IMR-90 (cell line): ENCODE measurements at regions not wholly inside any gene's neighbourhood (a gene's known extent, or its start where the extent isn't known, plus 50 kb on each side); places are given as distances from the start of the nearest gene placed in this dataset.

Experiments
- ATAC-seq: fragments of 200-7000 bp; cut with Tn5 transposase; 2 replicates; pipeline ENCODE4 v1.9.1; 2020; ENCODE audit warnings: low read depth, mild to moderate bottlenecking, moderate library complexity
- BruUV-seq: library from RNA; stranded (reverse); fragments of 400-500 nt; replicated peaks from 2 replicates; lab custom pipeline; 2021; lab: Mats Ljungman, UMichigan
- CTCF ChIA-PET: fragments of 300-600 bp; formaldehyde crosslinking; extraction: SDS; loops from one replicate; lab custom pipeline; 2021; ENCODE audit warnings: antibody characterized with exemption; lab: Yijun Ruan, JAX
- POLR2A ChIA-PET: fragments of 300-600 bp; sonication (Branson Sonifier 250); formaldehyde crosslinking; loops from one replicate; lab custom pipeline; 2022; ENCODE audit warnings: antibody characterized with exemption; ENCODE audit not compliant: unreplicated experiment; lab: Charles Lee
- DNase-seq: peaks from one replicate; pipeline ENCODE4 v3.0.0; 2013
- H2AFZ ChIP-seq: replicated peaks from 2 replicates; pipeline ENCODE3; 2013; ENCODE audit warnings: low read length, mild to moderate bottlenecking; ENCODE audit not compliant: poor library complexity
- H2AK5ac ChIP-seq: 2 replicates; pipeline ENCODE4 v1.6.1; 2013; ENCODE audit warnings: low read depth, low read length, inconsistent platforms
- H2AK9ac ChIP-seq: replicated peaks from 2 replicates; pipeline ENCODE3; 2013; ENCODE audit warnings: mild to moderate bottlenecking, low read depth, low read length, moderate library complexity; ENCODE audit not compliant: poor library complexity
- H2BK120ac ChIP-seq: 2 replicates; pipeline ENCODE4 v1.6.1; 2013; ENCODE audit warnings: low read depth, low read length, inconsistent platforms
- H2BK15ac ChIP-seq: 3 replicates; pipeline ENCODE4 v1.6.1; 2013; ENCODE audit warnings: low read depth, low read length, inconsistent platforms
- H2BK20ac ChIP-seq: 2 replicates; pipeline ENCODE4 v1.6.1; 2013; ENCODE audit warnings: low read depth, mild to moderate bottlenecking, inconsistent platforms, low read length, moderate library complexity
- H2BK5ac ChIP-seq: 2 replicates; pipeline ENCODE4 v1.6.1; 2013; ENCODE audit warnings: mild to moderate bottlenecking, low read depth, low read length, inconsistent platforms; ENCODE audit not compliant: poor library complexity, severe bottlenecking
- H3K14ac ChIP-seq: replicated peaks from 2 replicates; pipeline ENCODE4 v1.6.1; 2013; ENCODE audit warnings: low read depth, low read length, inconsistent platforms
- H3K18ac ChIP-seq: 2 replicates; pipeline ENCODE4 v1.6.1; 2013; ENCODE audit warnings: low read depth, low read length, control low read depth
- H3K23ac ChIP-seq: 2 replicates; pipeline ENCODE4 v1.6.1; 2013; ENCODE audit warnings: low read depth, low read length, inconsistent platforms
- H3K27ac ChIP-seq: 2 replicates; pipeline ENCODE4 v1.5.1; 2013; ENCODE audit warnings: mild to moderate bottlenecking, control low read depth, low read length; ENCODE audit not compliant: insufficient read depth
- H3K27me3 ChIP-seq: 2 replicates; pipeline ENCODE4 v1.6.1; 2013; ENCODE audit warnings: low read length; ENCODE audit not compliant: control insufficient read depth, insufficient read depth
- H3K36me3 ChIP-seq: 2 replicates; pipeline ENCODE4 v1.6.1; 2013; ENCODE audit warnings: low read length, mixed read lengths; ENCODE audit not compliant: control insufficient read depth, insufficient read depth
- H3K4ac ChIP-seq: 2 replicates; pipeline ENCODE4 v1.6.1; 2013; ENCODE audit warnings: low read depth, low read length, inconsistent platforms
- H3K4me1 ChIP-seq: 2 replicates; pipeline ENCODE4 v1.6.1; 2013; ENCODE audit warnings: low read length, mixed read lengths; ENCODE audit not compliant: control insufficient read depth, insufficient read depth
- H3K4me2 ChIP-seq: 2 replicates; pipeline ENCODE4 v1.6.1; 2013; ENCODE audit warnings: low read depth, mild to moderate bottlenecking, control low read depth, low read length, moderate library complexity
- H3K4me3 ChIP-seq: 2 replicates; pipeline ENCODE4 v1.5.1; 2013; ENCODE audit warnings: low read depth, mild to moderate bottlenecking, control low read depth, low read length, moderate library complexity; ENCODE audit not compliant: insufficient read depth
- H3K56ac ChIP-seq: 2 replicates; pipeline ENCODE4 v1.6.1; 2013; ENCODE audit warnings: low read length, inconsistent platforms; ENCODE audit not compliant: insufficient read depth; ENCODE audit errors: extremely low read depth
- H3K79me1 ChIP-seq, 2 experiments: 2 replicates each; pipeline ENCODE4 v1.6.1; 2013; ENCODE audit warnings: low read length in 2 of 2, inconsistent platforms in 1 of 2, low read depth in 1 of 2
- H3K9ac ChIP-seq: 2 replicates; pipeline ENCODE4 v1.6.1; 2013; ENCODE audit warnings: low read depth, low read length, control low read depth
- H3K9me1 ChIP-seq: 2 replicates; pipeline ENCODE4 v1.6.1; 2013; ENCODE audit warnings: low read length, inconsistent platforms; ENCODE audit not compliant: insufficient read depth
- H3K9me3 ChIP-seq: 2 replicates; pipeline ENCODE4 v1.6.1; 2013; ENCODE audit warnings: low read length; ENCODE audit not compliant: control insufficient read depth, insufficient read depth
- H4K20me1 ChIP-seq: 2 replicates; pipeline ENCODE4 v1.6.1; 2013; ENCODE audit warnings: low read length, inconsistent platforms; ENCODE audit not compliant: insufficient read depth
- H4K5ac ChIP-seq: 2 replicates; pipeline ENCODE4 v1.6.1; 2013; ENCODE audit warnings: mild to moderate bottlenecking, low read depth, low read length, control low read depth
- H4K8ac ChIP-seq, 2 experiments: 2 replicates each; pipeline ENCODE4 v1.6.1; 2013; ENCODE audit warnings: low read depth in 2 of 2, low read length in 2 of 2, control low read depth in 1 of 2, inconsistent platforms in 1 of 2
- H4K91ac ChIP-seq: 2 replicates; pipeline ENCODE4 v1.6.1; 2013; ENCODE audit warnings: low read depth, low read length, inconsistent platforms; ENCODE audit not compliant: insufficient read depth
- BHLHE40 ChIP-seq: fragments of 150-350 bp; IDR thresholded peaks from 2 replicates; pipeline ENCODE4 v1.6.1; 2016; ENCODE audit warnings: mild to moderate bottlenecking, low read depth, low read length
- CEBPB ChIP-seq: IDR thresholded peaks from 2 replicates; pipeline ENCODE4 v1.6.1; 2012; ENCODE audit warnings: low read depth, low read length, improper control_type of control experiment
- CHD1 ChIP-seq: IDR thresholded peaks from 2 replicates; pipeline ENCODE4 v1.6.1; 2012; ENCODE audit warnings: low read depth, low read length, improper control_type of control experiment
- FOS ChIP-seq: fragments of 150-350 bp; IDR thresholded peaks from 2 replicates; pipeline ENCODE4 v1.6.1; 2016; ENCODE audit warnings: low read depth, low read length
- MAFK ChIP-seq: IDR thresholded peaks from 2 replicates; pipeline ENCODE4 v1.6.1; 2012; ENCODE audit warnings: low read depth, low read length, improper control_type of control experiment
- MAZ ChIP-seq: IDR thresholded peaks from 2 replicates; pipeline ENCODE4 v1.6.1; 2012; ENCODE audit warnings: low read depth, mild to moderate bottlenecking, low read length, improper control_type of control experiment, moderate library complexity, borderline replicate concordance
- RAD21 ChIP-seq: IDR thresholded peaks from 2 replicates; pipeline ENCODE4 v1.6.1; 2012; ENCODE audit warnings: low read length, improper control_type of control experiment
- RCOR1 ChIP-seq: IDR thresholded peaks from 2 replicates; pipeline ENCODE4 v1.6.1; 2012; ENCODE audit warnings: mild to moderate bottlenecking, low read length, improper control_type of control experiment; ENCODE audit not compliant: insufficient replicate concordance
- RFX5 ChIP-seq: IDR thresholded peaks from 2 replicates; pipeline ENCODE4 v1.8.0; 2012; ENCODE audit warnings: low read depth, mild to moderate bottlenecking, low read length, moderate library complexity
- SMC3 ChIP-seq: fragments of 150-350 bp; IDR thresholded peaks from 2 replicates; pipeline ENCODE4 v1.6.1; 2016; ENCODE audit warnings: low read depth, mild to moderate bottlenecking, antibody characterized with exemption, low read length, moderate library complexity
- WGBS, 2 experiments: methylation state at CpG; one replicate each; pipeline versions ENCODE4 v1.1.5 to v1.1.7; 2013; ENCODE audit warnings: missing lambda C conversion rate in 2 of 2; ENCODE audit not compliant: insufficient read length in 1 of 2; ENCODE audit errors: extremely low coverage in 2 of 2; 5-methylcytosine and 5-hydroxymethylcytosine counted together
- dilution Hi-C: fragments of 300-500 bp; cut with HindIII; formaldehyde crosslinking; loops from one replicate; pipeline ENCODE4 v1.14.3; 2018; ENCODE audit warnings: low sequenced_read_pairs; ENCODE audit not compliant: unreplicated experiment
- in situ Hi-C: fragments of 300-500 bp; cut with MboI; formaldehyde crosslinking; loops from 3 replicates; pipeline ENCODE4 v1.14.3; 2019; ENCODE audit warnings: low sequenced_read_pairs, inconsistent platforms, mixed read lengths
- intact Hi-C: fragments of 100-400 bp; cut with micrococcal nuclease; formaldehyde crosslinking; loops from 2 replicates; pipeline ENCODE4 v1.10.0; 2022
- TF ChIP-seq, protein P1 (sequence below): fragments of 150-350 bp; IDR thresholded peaks from 2 replicates; pipeline ENCODE4 v1.6.1; 2016; ENCODE audit warnings: low read depth, mild to moderate bottlenecking, low read length, moderate library complexity, borderline replicate concordance

DNA sequence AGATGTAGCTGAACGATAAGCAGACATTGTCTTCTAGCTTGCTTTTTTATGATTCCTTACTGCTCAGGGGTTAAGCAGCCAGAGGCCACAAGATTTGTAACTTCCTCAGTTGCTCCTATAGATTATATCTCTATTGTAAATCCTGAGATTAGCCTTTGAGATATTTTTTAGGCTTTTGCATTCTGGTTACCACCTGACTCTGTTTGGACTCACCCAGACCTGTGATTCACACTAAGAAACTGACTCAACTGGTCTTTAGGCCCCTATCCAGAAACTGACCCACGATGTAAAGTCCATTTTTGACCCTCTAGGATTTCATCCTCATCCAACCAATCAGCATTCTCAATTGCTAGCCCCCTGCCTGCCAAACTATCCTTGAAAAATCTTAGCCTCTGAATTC is 194.4 kb downstream of the RASSF9 start:
- Histone ChIP-seq H3K9me1 (no peaks in the 10 kb centered on the region), H3K4me2 (no peak overlapping the region), H3K4me3 (no peak overlapping the region), H3K14ac (no peak overlapping the region), H4K8ac (no peak overlapping the region; a peak in 1 of 4 replicates), H3K18ac (peak overlapping the region; percentile 37; the same call in 1 of the 2 replicates), H2BK5ac (no peak overlapping the region), H3K27ac (no peak overlapping the region), H2BK120ac (no peak overlapping the region), H2AFZ (no peak overlapping the region), H3K56ac (no peak overlapping the region), H3K9ac (no peak overlapping the region), H2AK9ac (no peak overlapping the region), H4K5ac (no peak overlapping the region), H2AK5ac (no peak overlapping the region), H3K9me3 (no peaks in the 10 kb centered on the region), H3K23ac (no peak overlapping the region), H4K91ac (no peak overlapping the region), H3K36me3 (no peaks in the 10 kb centered on the region), H4K20me1 (no peaks in the 10 kb centered on the region), H2BK20ac (no peak overlapping the region), H2BK15ac (0 out of 3 replicates have a peak overlapping the region, but pooled peaks have one; percentile 65), H3K4ac (no peak overlapping the region), H3K27me3 (no peaks in the 10 kb centered on the region), H3K79me1 (no peaks in the 10 kb centered on the region), H3K4me1 (no peaks in the 10 kb centered on the region)
- TF ChIP-seq RAD21 = no peak
- TF ChIP-seq RFX5 = no peak
- TF ChIP-seq CEBPB = no peak
- no peak for TF ChIP-seq MAZ
- TF ChIP-seq BHLHE40 = no peak
- TF ChIP-seq SMC3 = no peak
- no peak for TF ChIP-seq MAFK
- no peak for TF ChIP-seq CHD1
- no peak for TF ChIP-seq RCOR1
- TF ChIP-seq FOS = no peak
- TF ChIP-seq, protein P1, sequence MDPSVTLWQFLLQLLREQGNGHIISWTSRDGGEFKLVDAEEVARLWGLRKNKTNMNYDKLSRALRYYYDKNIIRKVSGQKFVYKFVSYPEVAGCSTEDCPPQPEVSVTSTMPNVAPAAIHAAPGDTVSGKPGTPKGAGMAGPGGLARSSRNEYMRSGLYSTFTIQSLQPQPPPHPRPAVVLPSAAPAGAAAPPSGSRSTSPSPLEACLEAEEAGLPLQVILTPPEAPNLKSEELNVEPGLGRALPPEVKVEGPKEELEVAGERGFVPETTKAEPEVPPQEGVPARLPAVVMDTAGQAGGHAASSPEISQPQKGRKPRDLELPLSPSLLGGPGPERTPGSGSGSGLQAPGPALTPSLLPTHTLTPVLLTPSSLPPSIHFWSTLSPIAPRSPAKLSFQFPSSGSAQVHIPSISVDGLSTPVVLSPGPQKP = no peak
- ChIA-PET CTCF (no interaction called here), POLR2A (no interaction called here)
- dilution Hi-C loops (no loop called here), in situ Hi-C loops (no loop called here), intact Hi-C loops (loop anchor here (5.0 kb wide), 1 partner anchor 174 kb away; no protein-coding TSS in a partner anchor)
- BruUV-seq = no TSS peak
- DNase-seq = peak; percentile 28
- no peak for ATAC-seq
- WGBS, 2 experiments = no CpG with 5 or more reads among the region's 2 CpGs
